Mesenchymal stem cell (in vitro differentiated cells and primary cell): ENCODE measurements at regions not wholly inside any gene's neighbourhood (a gene's known extent, or its start where the extent isn't known, plus 50 kb on each side); places are given as distances from the start of the nearest gene placed in this dataset.

ENCODE experiments used
- DNase-seq: peaks from one replicate; pipeline ENCODE4 v3.0.0-alpha.2; 2013
- H2AFZ ChIP-seq: one replicate; pipeline ENCODE4 v1.6.1; 2013; ENCODE audit warnings: low read depth, mild to moderate bottlenecking, control low read depth, inconsistent platforms, low read length, moderate library complexity
- H2AK5ac ChIP-seq: 2 replicates; pipeline ENCODE4 v1.6.1; 2013; ENCODE audit warnings: low read length, moderate library complexity, mild to moderate bottlenecking, inconsistent platforms; ENCODE audit not compliant: severe bottlenecking
- H2BK120ac ChIP-seq: one replicate; pipeline ENCODE4 v1.6.1; 2013; ENCODE audit warnings: low read depth, mild to moderate bottlenecking, inconsistent platforms, low read length, moderate library complexity
- H2BK12ac ChIP-seq, 2 experiments: one replicate each; pipeline ENCODE4 v1.6.1; 2013; ENCODE audit warnings: inconsistent platforms in 2 of 2, low read length in 2 of 2, mild to moderate bottlenecking in 2 of 2, moderate library complexity in 2 of 2, control low read depth in 1 of 2
- H2BK15ac ChIP-seq: one replicate; pipeline ENCODE4 v1.6.1; 2013; ENCODE audit warnings: mild to moderate bottlenecking, low read depth, inconsistent platforms; ENCODE audit not compliant: poor library complexity, severe bottlenecking
- H2BK5ac ChIP-seq: 2 replicates; pipeline ENCODE4 v1.6.1; 2013; ENCODE audit warnings: low read depth, mild to moderate bottlenecking, low read length, control low read depth, inconsistent platforms; ENCODE audit not compliant: poor library complexity, severe bottlenecking
- H3K14ac ChIP-seq, 2 experiments: one replicate each; pipeline ENCODE4 v1.6.1; 2013; ENCODE audit warnings: inconsistent platforms in 2 of 2, low read length in 2 of 2, control low read depth in 1 of 2, mild to moderate bottlenecking in 1 of 2, moderate library complexity in 1 of 2
- H3K18ac ChIP-seq, 2 experiments: one replicate each; pipeline ENCODE4 v1.6.1; 2013; ENCODE audit warnings: inconsistent platforms in 2 of 2, low read length in 2 of 2, control low read depth in 1 of 2, low read depth in 1 of 2, mild to moderate bottlenecking in 1 of 2
- H3K23ac ChIP-seq, 2 experiments: one replicate each; pipeline ENCODE4 v1.6.1; 2013; ENCODE audit warnings: inconsistent platforms in 2 of 2, low read length in 2 of 2, mild to moderate bottlenecking in 2 of 2, moderate library complexity in 2 of 2, control low read depth in 1 of 2
- H3K27ac ChIP-seq: 2 replicates; pipeline ENCODE4 v1.5.1; 2013; ENCODE audit warnings: mild to moderate bottlenecking, moderate library complexity, low read length, control low read depth, inconsistent platforms; ENCODE audit not compliant: poor library complexity, severe bottlenecking
- H3K27me3 ChIP-seq, 2 experiments: 2 replicates each; pipeline versions ENCODE4 v1.6.1 to v1.7.0; 2013; ENCODE audit warnings: low read length in 2 of 2, mild to moderate bottlenecking in 2 of 2, moderate library complexity in 2 of 2, control low read depth in 1 of 2, inconsistent platforms in 1 of 2; ENCODE audit not compliant: control insufficient read depth in 1 of 2, insufficient read depth in 1 of 2
- H3K36me3 ChIP-seq, 2 experiments: 2 replicates each; pipeline versions ENCODE4 v1.6.1 to v1.7.0; 2013; ENCODE audit warnings: low read length in 2 of 2, control low read depth in 1 of 2, inconsistent platforms in 1 of 2, low read depth in 1 of 2, mild to moderate bottlenecking in 1 of 2; ENCODE audit not compliant: insufficient read depth in 2 of 2, control insufficient read depth in 1 of 2
- H3K4ac ChIP-seq, 2 experiments: one replicate each; pipeline ENCODE4 v1.6.1; 2013; ENCODE audit warnings: inconsistent platforms in 2 of 2, low read length in 2 of 2, mild to moderate bottlenecking in 2 of 2, moderate library complexity in 2 of 2, control low read depth in 1 of 2, low read depth in 1 of 2
- H3K4me1 ChIP-seq: 2 replicates; pipeline ENCODE4 v1.6.1; 2013; ENCODE audit warnings: low read depth, low read length, control low read depth; ENCODE audit not compliant: control insufficient read depth, insufficient read depth
- H3K4me2 ChIP-seq: 2 replicates; pipeline ENCODE4 v1.6.1; 2013; ENCODE audit warnings: low read length, mild to moderate bottlenecking, inconsistent platforms; ENCODE audit not compliant: poor library complexity, severe bottlenecking
- H3K4me3 ChIP-seq, 2 experiments: 2 replicates each; pipeline versions ENCODE4 v1.5.1 to v1.7.0; 2013; ENCODE audit warnings: low read length in 2 of 2, mild to moderate bottlenecking in 2 of 2, control low read depth in 1 of 2, low read depth in 1 of 2; ENCODE audit not compliant: insufficient read depth in 1 of 2
- H3K79me1 ChIP-seq: replicated peaks from 2 replicates; pipeline ENCODE4 v1.6.1; 2013; ENCODE audit warnings: mild to moderate bottlenecking, control low read depth, low read length, inconsistent platforms; ENCODE audit not compliant: poor library complexity, severe bottlenecking
- H3K9ac ChIP-seq: 2 replicates; pipeline ENCODE4 v1.7.0; 2013; ENCODE audit warnings: mild to moderate bottlenecking, low read length, moderate library complexity
- H3K9me3 ChIP-seq: 2 replicates; pipeline ENCODE4 v1.7.0; 2013; ENCODE audit warnings: mild to moderate bottlenecking, low read length; ENCODE audit not compliant: control insufficient read depth
- H4K8ac ChIP-seq: one replicate; pipeline ENCODE4 v1.6.1; 2013; ENCODE audit warnings: inconsistent platforms, mild to moderate bottlenecking, low read length, moderate library complexity
- H4K91ac ChIP-seq: one replicate; pipeline ENCODE4 v1.6.1; 2013; ENCODE audit warnings: mild to moderate bottlenecking, low read length, inconsistent platforms
- whole genome bisulfite sequencing: methylation state at CpG from one replicate; pipeline ENCODE4 v1.1.7; 2013; ENCODE audit warnings: mixed read lengths; 5-methylcytosine and 5-hydroxymethylcytosine counted together

DNA sequence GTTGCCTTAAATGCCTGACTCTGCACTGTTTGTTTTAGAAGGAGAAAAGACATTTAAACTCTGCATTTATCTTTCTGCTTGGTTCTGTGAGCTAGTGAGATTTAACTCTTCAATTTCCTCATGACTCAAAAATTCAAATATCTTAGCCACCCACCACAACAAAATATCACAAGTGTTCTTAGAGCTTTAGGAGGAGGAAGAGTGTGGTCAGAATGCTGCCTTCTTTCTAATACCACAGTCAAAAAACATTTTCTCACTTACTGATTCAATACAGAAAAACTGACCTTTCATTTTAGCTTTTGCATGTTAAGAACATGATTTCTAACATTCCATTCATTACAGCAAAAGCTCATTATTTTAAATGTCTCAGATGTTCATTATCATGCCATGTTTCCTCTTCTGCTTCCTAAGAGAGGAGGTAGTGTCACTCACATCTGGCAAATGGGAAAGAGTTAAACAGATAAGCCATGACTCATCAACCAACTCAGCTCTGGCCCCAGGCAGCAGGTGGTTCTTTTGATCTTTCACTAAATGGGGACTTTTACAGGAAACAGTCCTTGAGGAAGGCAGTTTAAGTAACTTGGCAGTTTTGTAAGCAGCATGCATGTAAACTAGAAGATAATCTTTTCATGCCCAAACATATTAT is 56.4 kb upstream of the RNU6-8 start:
- Histone ChIP-seq H3K9me3 (peaks cover 19% of the 10 kb centered on the region), H3K18ac (no peak overlapping the region), H2BK120ac (no peak overlapping the region), H2BK15ac (no peak overlapping the region), H3K79me1 (no peaks in the 10 kb centered on the region), H3K4me3 (no peak overlapping the region), H4K8ac (no peak overlapping the region), H3K4me1 (peaks cover 3% of the 10 kb centered on the region), H2BK5ac (no peak overlapping the region), H3K14ac (no peak overlapping the region), H2AK5ac (no peak overlapping the region), H4K91ac (no peak overlapping the region), H3K27me3 (peaks cover 0 to 8% of the 10 kb centered on the region in 2 experiments), H3K4ac (no peak overlapping the region), H3K4me2 (no peak overlapping the region), H3K23ac (no peak overlapping the region), H2AFZ (no peak overlapping the region), H3K27ac (no peak overlapping the region), H3K9ac (no peak overlapping the region), H2BK12ac (no peak overlapping the region), H3K36me3 (peaks cover 0 to 2% of the 10 kb centered on the region in 2 experiments)
- DNase-seq = peak; percentile 76

DNA sequence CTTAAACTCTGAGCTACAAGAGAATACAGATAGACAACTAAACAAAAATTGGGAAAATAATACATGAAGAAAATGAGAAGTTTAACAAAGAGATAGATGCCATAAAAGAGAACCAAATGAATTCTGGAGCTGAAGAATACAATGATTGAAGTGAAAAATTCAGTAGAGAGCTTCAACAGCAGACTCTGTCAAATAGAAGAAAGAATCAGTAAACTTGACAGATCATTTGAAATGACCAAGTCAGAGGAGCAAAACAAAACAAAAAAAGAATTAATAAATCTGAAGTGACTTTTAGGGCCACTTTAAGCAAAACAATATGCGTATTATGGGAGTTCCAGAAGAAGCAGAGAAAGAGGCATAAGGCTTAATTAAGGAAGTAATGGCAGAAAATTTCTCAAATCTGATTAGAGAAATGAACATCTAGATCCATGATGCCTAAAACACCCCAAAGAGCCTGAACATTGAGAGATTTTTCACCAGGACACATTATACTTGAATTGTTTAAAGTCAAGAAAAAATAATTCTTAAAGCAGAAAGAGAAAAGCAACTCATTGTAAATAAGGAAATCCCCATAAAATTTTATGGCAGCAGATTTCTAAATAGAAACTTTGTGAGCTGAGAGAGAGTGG is 61.0 kb upstream of the RNU6-8 start:
- H3K18ac ChIP-seq = no peak overlapping the region
- no peak overlapping the region for H2BK12ac ChIP-seq
- H2AK5ac ChIP-seq = no peak overlapping the region
- H2BK120ac ChIP-seq = no peak overlapping the region
- peaks cover 28% of the 10 kb centered on the region for H3K9me3 ChIP-seq
- H3K36me3 ChIP-seq = peaks cover 0 to 2% of the 10 kb centered on the region in 2 experiments
- H3K79me1 ChIP-seq = no peaks in the 10 kb centered on the region
- no peak overlapping the region for H3K14ac ChIP-seq
- no peak for DNase-seq
- no peaks in the 10 kb centered on the region for H3K4me1 ChIP-seq
- no peak overlapping the region for H3K27ac ChIP-seq
- H3K23ac ChIP-seq = no peak overlapping the region
- no peak overlapping the region for H3K9ac ChIP-seq
- no peak overlapping the region for H4K8ac ChIP-seq
- no peak overlapping the region for H2BK15ac ChIP-seq
- no peak overlapping the region for H2AFZ ChIP-seq
- no peak overlapping the region for H3K4me2 ChIP-seq
- no peak overlapping the region for H4K91ac ChIP-seq
- whole genome bisulfite sequencing = no CpG with 5 or more reads among the region's 1 CpG
- peaks cover 0 to 8% of the 10 kb centered on the region in 2 experiments for H3K27me3 ChIP-seq
- H2BK5ac ChIP-seq = no peak overlapping the region
- no peak overlapping the region for H3K4me3 ChIP-seq
- no peak overlapping the region for H3K4ac ChIP-seq

DNA sequence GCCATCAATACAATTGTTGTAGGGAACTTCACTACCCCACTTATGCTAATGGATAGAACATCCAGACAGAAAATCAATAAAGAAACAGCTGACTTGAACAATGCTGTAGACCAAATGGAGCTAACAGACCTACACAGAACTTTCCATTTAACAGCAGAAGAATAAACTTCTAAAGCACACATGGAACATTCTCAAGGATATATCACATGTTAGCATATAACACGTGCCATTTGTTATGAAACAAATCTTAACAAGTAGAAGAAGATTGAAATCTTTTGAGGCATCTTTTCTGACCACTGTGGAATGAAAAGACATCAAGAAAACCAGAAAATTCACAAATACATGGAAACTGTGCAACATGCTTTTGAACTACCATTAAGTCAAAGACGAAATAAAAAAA is 62.5 kb upstream of the RNU6-8 start:
- no peak overlapping the region for H3K4me2 ChIP-seq
- peaks cover 28% of the 10 kb centered on the region for H3K9me3 ChIP-seq
- H3K27ac ChIP-seq = no peak overlapping the region
- no peaks in the 10 kb centered on the region for H3K4me1 ChIP-seq
- no peak overlapping the region for H3K14ac ChIP-seq
- no peak overlapping the region for H2BK15ac ChIP-seq
- H3K4ac ChIP-seq = no peak overlapping the region
- no peak for DNase-seq
- no peaks in the 10 kb centered on the region for H3K79me1 ChIP-seq
- H3K9ac ChIP-seq = no peak overlapping the region
- H4K8ac ChIP-seq = no peak overlapping the region
- H3K36me3 ChIP-seq = peaks cover 0 to 2% of the 10 kb centered on the region in 2 experiments
- H3K23ac ChIP-seq = no peak overlapping the region
- H2AFZ ChIP-seq = no peak overlapping the region
- no peak overlapping the region for H2BK120ac ChIP-seq
- 86% methylated on average over 1 of the region's 2 CpGs for WGBS
- no peak overlapping the region for H2AK5ac ChIP-seq
- peaks cover 0 to 8% of the 10 kb centered on the region in 2 experiments for H3K27me3 ChIP-seq
- H4K91ac ChIP-seq = no peak overlapping the region
- H3K4me3 ChIP-seq = no peak overlapping the region
- no peak overlapping the region for H2BK12ac ChIP-seq
- H3K18ac ChIP-seq = no peak overlapping the region
- H2BK5ac ChIP-seq = no peak overlapping the region

DNA sequence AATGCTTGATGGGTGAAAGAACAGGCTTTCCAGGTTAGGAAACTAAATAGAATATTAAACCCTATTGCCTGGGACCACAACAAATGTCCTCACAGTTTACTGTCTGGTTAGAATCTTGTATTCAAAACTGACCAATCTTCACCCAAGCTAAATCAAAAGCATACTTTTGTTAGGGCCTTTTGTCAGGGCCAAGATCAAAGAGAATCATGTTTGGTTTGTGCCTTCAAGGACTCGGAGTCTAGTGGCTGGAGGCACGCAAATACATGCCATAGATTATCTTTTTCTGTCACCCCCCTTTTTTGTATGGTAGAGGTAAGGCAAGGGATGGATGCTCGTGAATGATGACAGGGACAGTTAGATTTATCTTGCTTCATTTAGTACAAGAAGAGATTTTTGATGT is 51.1 kb upstream of the AKAP6 start:
- no CpG with 5 or more reads among the region's 3 CpGs for WGBS
- DNase-seq = no peak
- Histone ChIP-seq H2BK15ac (no peak overlapping the region), H4K8ac (no peak overlapping the region), H3K27me3 (no peaks in the 10 kb centered on the region), H2AFZ (no peak overlapping the region), H3K79me1 (no peaks in the 10 kb centered on the region), H4K91ac (no peak overlapping the region), H3K14ac (no peak overlapping the region), H3K9ac (no peak overlapping the region), H3K9me3 (no peaks in the 10 kb centered on the region), H3K18ac (no peak overlapping the region), H3K36me3 (no peaks in the 10 kb centered on the region), H2BK12ac (no peak overlapping the region), H3K4me2 (no peak overlapping the region), H3K27ac (no peak overlapping the region), H2BK120ac (no peak overlapping the region), H3K4me3 (no peak overlapping the region), H3K23ac (no peak overlapping the region), H2BK5ac (no peak overlapping the region), H2AK5ac (no peak overlapping the region), H3K4me1 (no peaks in the 10 kb centered on the region), H3K4ac (no peak overlapping the region)
